Fibroblast of skin of left quadriceps (primary cell): ENCODE measurements at regions not wholly inside any gene's neighbourhood (a gene's known extent, or its start where the extent isn't known, plus 50 kb on each side); places are given as distances from the start of the nearest gene placed in this dataset.
A peak's percentile ranks its signal among the peaks of the same experiment; 100 is the strongest.

ENCODE experiments used
- DNase-seq, 2 experiments: peaks; one replicate each; pipeline ENCODE4 v3.0.0-alpha.2; 2013; ENCODE audit warnings: low read depth in 2 of 2

DNA sequence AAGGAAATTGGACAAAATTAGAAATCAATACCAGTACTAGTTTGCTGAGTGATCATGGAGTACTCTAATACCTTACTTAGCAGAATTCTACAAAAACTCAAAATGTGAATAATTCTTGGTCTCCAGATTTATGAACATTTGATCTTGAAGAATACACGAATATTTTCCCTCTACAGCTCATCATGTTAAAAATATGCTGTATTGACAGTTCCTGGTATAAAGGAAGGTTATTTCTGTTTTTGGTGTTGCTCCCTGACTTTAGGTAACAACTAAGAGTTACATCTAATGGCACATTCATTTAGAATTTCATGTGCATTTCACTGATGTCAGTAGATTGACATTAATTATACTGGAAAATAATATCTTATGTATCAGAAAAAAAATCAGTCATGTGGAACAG is 479.2 kb upstream of the PKDCC start:
- no peak for DNase-seq

DNA sequence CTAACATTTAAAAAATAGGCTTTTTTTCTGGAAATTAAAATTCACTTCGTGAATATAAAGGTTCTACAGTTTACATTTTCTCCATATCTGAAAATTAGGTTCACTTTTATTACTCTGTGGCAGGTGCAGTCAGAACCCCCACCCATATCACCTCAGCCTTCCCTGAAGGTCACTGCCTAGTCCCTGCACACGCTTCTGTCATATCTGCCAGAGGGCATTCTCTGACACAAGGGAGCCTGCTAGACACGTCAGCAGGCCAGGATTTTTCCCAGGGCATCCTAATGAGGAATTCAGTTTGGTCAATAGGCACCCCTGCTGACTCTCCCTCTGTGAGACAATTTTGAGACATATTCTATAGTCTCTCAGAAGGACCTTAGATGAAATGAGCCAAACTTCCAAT is 475.7 kb upstream of the PKDCC start:
- DNase-seq: no peak

DNA sequence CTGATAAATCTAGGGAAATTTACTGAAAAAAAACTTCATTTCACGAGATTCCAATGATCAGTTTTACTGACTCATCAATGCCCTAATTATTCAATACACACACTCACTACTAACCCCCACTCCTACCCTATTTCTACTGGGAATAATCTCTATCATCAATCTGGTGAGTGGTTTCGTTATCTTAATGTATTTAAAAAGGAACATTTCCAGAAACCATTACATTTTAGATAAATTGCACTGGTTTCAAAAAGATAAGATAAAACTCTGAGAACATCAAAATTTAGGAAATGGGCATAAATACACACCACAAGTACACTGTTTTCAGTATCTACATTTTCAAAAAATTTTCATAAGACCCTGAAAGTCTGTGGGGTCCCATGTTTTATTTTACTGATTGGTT is 471.4 kb upstream of the PKDCC start:
- DNase-seq: no peak

DNA sequence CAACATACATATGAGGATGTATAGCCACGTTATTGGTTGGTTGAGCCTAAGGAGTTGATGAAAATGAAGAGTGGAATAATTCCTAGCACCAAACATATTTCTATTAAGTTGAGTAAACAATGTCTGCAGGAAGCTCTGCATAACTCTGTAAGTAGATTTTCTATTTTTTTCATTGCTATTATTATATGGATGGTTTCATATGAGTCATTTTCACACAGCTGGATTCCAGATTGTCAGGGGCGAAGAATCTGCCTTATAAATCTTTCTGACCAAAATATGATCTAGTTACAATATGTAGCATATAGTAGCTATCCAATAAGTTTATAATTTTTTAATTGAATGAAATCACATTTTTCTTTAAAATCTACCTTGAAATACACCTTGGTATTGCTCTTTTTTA is 468.0 kb upstream of the PKDCC start:
- no peak for DNase-seq

DNA sequence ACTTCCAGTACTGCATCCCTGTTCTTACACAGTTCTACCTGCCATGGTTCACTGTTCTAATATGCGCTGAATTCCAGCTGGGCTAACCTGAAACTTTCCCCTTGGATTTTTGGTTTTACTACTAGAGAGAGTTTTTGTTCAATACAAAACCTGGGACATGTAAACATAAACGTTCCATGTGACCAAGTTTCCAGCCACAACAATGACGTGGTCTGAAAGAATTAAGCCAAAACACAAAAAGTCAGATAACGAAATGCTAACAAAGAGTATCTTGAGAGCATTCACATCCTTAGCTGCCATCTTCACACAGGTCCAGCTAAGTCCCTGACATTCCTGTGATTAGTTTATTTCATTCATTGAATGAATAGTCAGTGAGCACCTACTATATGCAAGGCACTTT is 467.0 kb upstream of the PKDCC start:
- no peak for DNase-seq

DNA sequence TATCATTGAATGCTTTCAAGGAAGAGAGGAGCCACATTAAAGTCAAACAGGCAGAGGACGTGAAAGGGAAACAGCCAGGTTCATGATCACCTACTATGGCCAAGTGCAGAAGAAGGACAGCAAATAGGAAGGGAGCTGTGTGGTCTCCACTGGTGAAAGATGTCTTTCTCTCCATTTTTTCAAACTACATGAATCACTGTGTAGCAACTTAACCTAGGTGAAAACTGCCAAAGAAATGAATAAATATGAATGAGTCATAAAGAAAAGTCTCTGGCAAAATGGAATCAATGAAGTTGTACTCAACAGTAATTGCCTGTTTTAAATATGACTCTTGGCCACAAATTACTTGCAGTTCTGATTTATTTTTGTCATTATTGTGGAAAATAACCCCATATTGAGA is 452.6 kb upstream of the PKDCC start:
- no peak for DNase-seq

DNA sequence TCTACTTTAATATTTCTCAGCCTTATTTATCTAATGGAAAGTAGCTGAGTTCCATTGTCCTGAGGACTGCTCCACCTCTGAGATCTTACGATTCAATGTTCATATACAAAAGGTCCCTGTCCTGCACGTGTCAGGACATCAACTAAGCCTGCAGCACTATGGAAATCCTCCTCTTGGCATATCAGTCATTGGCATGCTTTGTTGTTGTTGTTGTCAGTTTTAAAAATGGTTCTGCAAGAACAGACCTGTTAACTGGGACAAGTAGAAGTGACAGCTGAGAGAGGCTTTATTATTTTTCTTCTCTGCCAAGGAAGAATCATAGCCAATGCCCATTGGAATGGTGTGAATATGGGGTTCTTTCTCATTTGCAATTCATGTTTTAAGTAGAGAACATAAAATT is 450.1 kb upstream of the PKDCC start:
- DNase-seq: no peak

DNA sequence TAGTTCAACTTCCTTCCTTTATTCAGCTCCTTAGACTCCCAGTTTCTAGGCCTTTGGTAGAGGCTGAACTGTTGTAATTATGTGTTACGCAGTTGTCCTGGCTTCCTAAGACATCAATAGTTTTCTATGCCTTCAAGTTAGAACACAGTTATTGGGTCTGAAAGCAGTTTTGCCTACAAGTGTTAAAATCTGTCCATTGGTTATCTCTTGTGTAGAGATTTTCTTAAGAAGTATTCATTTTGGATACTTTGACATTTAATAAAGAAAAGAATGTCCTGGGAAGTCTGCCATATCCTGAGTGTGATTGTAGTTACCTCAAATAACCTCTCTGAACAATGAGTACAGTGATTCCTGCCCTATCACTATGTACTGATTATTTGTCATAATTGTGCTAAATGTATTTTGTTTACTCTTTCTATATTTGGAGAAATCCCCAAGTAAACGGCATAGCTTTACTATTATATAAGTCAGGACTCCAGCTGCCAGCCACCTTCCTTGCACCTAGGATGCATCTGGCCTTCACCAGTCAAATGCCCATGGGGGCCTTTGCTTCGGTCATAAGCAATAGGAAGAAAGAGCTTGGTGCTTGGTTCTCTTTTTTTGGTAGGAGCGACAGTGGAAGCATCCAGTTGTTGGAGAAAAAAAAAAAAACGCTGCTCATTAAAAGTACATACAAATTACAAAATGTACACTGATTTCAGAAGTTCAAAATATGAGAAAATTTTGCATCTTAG is 449.5 kb upstream of the PKDCC start:
- peak in 1 of 2 experiments; percentile 20 for DNase-seq

DNA sequence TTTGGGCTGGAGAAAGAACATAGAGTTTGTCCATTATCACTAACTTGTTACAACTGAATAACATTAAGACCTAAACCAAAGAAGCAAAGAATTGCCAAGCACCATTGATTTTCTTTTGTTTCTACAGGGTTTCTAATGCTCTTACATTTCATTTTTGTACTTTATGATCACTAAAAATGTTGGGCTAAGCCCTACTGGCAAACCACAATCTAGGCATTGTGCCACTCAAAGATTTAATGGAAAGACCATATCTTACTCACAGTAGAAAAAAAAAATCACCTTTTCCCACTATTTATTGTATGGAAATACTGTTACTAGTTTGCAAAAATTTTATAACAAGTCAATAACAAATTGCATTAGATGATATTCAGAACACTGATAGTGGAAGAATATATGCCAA is 447.4 kb upstream of the PKDCC start:
- DNase-seq: no peak

DNA sequence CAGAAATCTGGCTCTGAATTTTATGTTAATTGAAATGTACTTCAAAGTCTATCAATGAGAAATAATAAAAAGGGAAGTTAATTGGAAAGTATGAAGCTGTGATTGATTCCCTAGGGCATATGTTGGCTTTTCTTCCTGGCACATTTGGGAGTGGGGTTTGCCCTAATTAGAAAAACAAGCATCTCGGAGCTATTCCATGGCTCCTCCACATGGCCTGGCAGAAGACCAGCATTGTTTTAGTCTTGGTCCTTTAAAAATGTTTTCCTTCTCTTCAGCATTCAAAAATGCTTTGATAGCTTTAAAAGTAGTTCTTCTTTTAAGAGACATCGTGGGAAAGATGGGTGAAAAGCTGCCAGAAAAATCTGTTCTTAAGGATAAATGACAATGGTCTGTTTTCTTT is 445.5 kb upstream of the PKDCC start:
- no peak for DNase-seq

DNA sequence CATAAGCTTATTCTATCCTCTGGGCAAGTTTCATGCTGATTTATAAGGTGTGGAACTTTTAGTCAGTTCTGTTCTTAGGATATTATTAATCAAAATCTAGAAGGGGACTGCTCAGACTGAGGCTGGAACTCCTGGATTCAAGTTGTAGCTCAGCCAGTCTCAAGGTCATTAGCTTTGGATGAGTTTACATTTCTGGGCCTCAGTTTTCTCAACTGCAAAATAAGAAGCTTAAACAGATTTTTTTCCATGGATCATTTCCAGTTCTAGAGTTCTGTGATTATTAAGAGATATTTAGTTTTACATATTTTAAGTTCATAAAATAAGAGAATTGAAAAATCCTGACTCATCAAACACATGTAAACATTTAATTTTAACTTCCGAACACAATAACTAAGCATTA is 442.5 kb upstream of the PKDCC start:
- no peak for DNase-seq

DNA sequence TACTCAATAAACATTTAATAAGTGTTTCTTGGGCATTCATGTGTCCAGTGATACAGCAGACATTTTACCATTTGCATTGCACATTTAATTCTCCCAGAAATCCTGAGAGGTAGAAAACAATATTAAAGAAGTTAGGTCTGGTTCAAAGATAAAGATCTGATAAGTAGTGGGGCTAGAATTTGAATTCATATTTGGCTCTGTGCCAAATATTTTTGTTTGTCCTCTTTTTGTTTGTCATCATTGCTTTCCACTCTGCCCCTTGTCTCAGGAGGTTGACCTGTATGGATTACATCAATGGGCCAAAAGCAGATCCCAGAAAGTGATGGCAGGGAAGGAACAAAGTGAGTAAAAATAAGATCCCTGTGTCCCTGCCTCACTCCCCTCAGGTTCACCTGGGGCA is 441.9 kb upstream of the PKDCC start:
- DNase-seq: no peak

DNA sequence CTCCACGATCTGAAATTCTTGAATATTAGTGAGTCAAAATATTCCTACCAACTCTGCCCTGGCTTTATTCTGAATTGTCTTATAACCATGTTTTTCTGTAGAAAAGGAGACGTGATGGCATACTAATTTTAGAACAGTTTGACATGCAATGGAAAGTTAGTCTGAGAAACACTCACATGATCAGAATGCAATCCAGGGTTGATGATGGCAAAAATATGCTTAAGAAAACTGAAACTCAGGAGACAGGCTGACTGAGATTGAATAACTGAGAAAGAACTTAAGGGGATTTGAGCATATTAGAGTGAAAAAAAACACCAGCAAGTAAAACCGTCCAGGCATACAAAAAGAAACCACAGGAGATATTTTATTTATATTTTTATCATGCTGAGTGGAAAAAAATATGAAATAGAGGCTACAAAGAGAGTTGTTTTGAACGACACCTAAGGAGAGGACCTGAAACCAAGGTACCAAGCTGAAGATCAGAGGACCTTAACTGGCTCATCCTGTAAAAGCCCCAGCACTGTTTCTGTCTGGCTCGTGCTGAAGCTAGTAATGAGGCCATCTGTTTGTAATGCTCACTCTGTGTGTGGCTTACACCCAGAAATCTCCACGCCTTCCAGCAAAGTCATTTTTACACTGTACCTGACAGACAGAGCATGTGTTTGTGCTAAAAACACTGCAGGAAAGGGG is 437.2 kb upstream of the PKDCC start:
- peak; percentile 35 to 41 for DNase-seq

DNA sequence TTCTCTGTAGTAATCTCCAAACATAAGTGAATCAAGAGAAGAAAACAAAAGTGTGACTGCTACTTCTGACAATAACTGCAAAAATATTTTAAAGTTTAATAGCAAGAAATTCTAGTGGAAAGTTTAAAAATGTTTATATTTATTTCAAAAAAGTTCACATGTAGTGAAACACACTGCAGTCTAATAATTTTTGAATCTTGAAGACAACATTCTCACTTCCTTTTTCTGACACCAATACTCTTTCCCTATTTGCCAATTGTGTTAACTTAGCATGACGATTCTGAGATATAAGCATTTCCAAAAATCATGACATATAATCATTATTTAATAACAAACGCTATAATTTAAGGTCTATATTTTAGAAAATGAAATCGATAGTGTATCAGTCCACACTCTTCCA is 429.1 kb upstream of the PKDCC start:
- no peak for DNase-seq

DNA sequence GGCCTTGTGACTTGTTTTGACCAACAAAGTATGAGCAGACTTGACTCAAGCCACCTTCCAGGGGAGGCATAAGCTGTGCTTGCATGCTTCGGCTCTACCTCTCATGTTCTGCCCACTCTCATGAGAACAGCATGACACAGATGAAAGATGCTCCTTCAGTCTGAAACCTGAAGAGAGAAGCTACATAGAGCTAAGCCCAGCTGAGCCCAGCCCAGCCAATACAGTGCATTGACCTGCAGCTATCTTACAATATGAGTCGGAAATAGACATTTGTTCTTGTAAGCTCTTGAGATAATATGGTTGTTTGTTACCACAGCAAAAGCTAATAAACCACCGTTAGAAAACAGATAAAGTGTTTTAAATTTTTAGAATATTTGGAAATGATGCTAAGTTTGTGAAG is 426.7 kb upstream of the PKDCC start:
- DNase-seq: no peak

DNA sequence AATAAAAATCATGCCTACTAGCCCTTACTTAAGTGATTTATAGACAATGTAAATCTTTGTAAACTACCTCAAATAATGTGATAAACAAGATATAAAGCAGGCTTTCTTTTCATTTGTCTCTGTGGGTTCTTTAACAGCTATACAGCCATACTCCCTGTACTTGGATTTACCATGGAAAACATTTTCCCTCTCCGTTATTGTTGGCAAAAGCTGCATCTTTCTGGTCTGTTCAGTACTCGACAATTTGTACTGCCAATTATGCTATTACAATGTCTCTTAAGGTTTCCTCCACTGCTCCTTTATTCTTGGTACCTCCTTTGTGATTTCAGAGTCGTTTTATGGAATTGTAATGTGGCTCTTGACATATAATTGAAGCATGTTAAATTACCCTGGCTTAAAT is 426.3 kb upstream of the PKDCC start:
- DNase-seq: no peak

DNA sequence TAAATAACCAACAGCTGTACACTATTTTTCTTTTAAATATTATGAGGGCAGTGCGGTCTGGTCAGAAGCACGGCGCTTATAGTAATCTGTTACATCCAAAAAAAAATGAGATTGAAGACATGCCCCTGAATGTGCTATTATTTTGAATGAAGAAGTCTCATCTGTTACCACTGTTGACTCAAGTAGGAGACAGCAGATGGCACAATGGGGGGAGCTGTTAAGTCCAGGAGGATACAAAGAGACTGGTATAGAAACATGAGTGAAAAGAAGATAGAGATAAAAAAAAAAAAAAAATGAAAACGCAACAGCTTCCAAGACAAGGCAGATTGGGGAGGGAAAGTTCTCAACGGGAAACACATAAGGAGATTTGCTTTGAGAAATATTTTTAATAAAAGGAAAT is 425.5 kb upstream of the PKDCC start:
- DNase-seq: no peak

DNA sequence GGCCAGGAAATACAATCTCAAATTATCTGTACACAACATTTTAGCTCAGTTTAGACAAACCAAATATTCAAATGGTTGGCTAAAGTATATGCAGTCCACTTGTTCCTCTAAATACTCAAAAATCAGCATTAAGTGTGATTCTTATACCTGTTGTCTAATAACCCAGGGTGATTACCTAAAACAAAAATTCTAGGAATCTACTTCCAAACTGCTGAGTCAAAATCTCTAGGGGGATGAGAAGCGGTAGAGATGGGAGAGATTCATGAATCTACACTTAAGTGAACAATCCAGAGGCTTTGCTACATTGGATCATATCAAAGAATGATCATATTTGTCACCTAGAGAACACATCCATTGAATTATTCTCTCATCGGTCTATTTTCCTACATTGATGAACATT is 420.9 kb upstream of the PKDCC start:
- DNase-seq: no peak

DNA sequence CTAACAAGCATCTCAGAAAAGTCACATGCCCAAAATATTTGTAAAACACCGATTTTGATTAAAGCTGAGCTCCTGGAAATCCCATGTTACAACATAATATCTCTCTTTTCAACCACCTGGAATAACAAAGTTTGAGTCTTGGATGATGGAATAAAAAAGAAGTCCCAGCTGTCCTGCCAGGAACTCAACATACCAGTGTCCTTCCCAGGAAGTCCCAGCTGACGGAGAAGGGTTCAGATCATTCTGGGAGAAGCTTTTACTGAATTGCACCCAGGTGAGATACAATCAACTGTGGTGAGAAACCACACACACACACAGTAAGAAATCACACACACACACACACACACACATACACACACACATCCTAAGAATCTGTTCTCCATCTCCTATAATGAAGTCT is 413.1 kb upstream of the PKDCC start:
- DNase-seq: no peak

DNA sequence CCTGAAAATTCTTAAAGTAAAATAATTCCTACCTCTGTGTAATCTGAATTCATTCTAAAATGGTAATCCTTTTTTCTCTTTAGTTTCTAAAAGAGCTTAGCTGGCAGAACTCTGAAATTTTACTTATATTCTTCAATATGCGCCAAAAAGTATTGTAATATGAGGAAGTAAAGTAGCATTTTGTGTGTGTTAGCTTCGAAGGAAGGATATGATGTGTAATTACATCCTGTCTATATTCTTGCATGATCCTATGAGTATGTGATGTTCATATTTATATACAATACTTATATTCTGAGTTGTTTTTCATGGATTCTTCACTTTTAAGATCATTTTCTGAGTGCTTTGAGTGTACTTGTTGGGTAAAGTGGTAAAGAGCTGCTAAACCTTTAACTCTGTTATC is 402.9 kb upstream of the PKDCC start:
- no peak for DNase-seq

DNA sequence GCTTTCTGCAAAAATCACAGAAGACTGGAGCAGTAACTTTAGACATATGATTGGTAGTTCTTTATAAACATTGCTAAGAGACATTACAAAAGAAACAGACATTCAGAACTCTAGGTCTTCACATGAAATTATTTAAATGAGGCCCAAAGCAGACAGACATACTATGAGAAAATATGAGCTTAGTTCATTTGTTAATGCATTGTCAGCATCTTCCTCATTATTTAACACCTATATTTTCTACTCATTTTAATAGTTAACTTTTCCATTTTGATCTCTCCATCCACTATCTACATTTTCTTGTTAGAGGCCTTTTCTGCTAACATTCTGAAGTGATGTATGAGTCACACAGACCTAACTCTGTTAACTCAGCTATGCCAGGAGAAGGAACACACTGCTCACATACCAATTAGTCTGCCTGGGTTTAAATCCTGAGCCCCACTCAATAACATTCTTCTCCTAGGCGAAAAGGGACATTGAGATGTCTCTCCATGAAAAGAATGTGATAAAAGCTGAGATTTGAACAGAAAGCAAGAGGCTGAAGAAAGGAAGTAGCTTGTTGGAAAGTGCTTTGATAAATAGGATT is 400.3 kb upstream of the PKDCC start:
- no peak for DNase-seq

DNA sequence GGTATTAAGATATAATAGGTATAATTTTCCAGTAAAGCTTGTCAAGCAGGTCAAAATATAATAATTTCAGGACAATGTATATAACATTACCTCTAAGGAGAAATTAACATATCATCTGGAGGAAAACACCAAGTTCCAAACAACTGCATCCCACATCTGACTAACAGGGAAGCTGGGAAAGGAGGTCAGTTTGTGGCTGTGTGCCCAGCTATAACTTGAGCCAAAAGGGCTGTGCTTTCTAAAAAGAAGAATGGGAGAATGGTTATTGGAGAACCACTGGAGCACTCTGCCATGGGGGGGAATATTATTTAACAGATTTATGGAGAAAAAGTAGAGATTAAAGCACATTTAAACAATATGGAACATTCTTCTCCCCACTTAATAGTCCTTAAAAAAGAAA is 390.6 kb upstream of the PKDCC start:
- no peak for DNase-seq

DNA sequence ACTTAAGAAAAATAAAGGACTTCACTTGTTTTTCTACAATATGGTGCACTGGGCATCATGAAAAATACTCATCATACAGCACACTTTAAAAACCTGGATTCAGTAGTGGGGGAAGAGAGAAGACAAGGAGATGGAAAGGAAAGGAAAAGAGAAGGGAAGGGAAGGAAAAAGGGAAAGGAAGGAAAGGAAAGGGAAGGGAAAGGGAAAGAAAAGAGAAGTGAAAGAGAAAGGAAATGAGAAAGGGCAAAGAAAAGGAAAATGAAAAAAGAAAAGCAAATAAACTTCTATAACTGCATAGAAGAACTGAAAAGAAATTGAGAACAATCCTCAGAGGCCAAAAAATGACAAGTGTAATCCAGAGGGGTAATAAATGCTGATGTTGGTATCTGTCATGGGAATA is 388.1 kb upstream of the PKDCC start:
- DNase-seq: no peak

DNA sequence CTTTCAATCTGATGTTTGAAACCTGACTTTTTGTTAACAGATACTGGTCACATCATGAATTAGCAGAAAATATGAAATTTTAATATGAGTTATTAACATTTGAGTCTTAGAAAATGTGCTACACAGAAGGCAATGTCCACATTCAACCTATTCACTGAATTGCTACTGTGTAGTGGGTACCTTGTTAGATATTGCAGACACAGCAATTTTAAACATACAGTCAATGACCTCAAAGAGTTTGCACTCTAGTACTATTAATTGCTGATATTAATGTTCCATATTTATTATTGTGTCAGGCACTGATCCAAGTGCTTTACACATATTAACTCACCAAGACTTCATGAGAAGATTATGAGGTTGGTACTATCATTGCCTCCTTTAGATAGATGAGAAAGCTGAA is 385.4 kb upstream of the PKDCC start:
- DNase-seq: no peak
